Activated gamma-delta T cell (primary cell): ENCODE measurements at regions not wholly inside any gene's neighbourhood (a gene's known extent, or its start where the extent isn't known, plus 50 kb on each side); places are given as distances from the start of the nearest gene placed in this dataset.

Source experiments
- DNase-seq: peaks from one replicate; lab custom pipeline; 2025; lab: John Stamatoyannopoulos, UW

GRCh38 chr1:221812905-221813597, 71.2 kb upstream of the DUSP10 start:
- no peak for DNase-seq

- no peak for DNase-seq
Observed at GRCh38 chr1:221812088-221812752, 70.3 kb upstream of the DUSP10 start.

GRCh38 chr1:221810406-221810805, 68.5 kb upstream of the DUSP10 start:
- no peak for DNase-seq

- DNase-seq: no peak
Observed at GRCh38 chr1:221809091-221810029, 67.5 kb upstream of the DUSP10 start.

- DNase-seq: no peak
Observed at GRCh38 chr1:221806984-221807383, 65.1 kb upstream of the DUSP10 start.

- no peak for DNase-seq
Observed at GRCh38 chr1:221806236-221806635, 64.3 kb upstream of the DUSP10 start.

- no peak for DNase-seq
Observed at GRCh38 chr1:221805121-221805520, 63.2 kb upstream of the DUSP10 start.

- DNase-seq: no peak
Observed at GRCh38 chr1:221804303-221804702, 62.4 kb upstream of the DUSP10 start.

GRCh38 chr1:221801773-221802516, 60.1 kb upstream of the DUSP10 start:
- DNase-seq: no peak

- DNase-seq: no peak
Observed at GRCh38 chr1:221801251-221801661, 59.4 kb upstream of the DUSP10 start.

GRCh38 chr1:221800831-221801230, 58.9 kb upstream of the DUSP10 start:
- DNase-seq: no peak

- no peak for DNase-seq
Observed at GRCh38 chr1:221797506-221797905, 55.6 kb upstream of the DUSP10 start.

- DNase-seq: no peak
Observed at GRCh38 chr1:221796700-221797099, 54.8 kb upstream of the DUSP10 start.

GRCh38 chr1:221795380-221795779, 53.5 kb upstream of the DUSP10 start:
- no peak for DNase-seq

GRCh38 chr1:221794935-221795334, 53.0 kb upstream of the DUSP10 start:
- no peak for DNase-seq

GRCh38 chr1:221794079-221794670, 52.3 kb upstream of the DUSP10 start:
- no peak for DNase-seq

GRCh38 chr1:221793439-221794078, 51.7 kb upstream of the DUSP10 start:
- no peak for DNase-seq

GRCh38 chr1:221791846-221792245, 50.0 kb upstream of the DUSP10 start:
- DNase-seq: no peak
